ENCODE measurements at regions not wholly inside any gene's neighbourhood (a gene's known extent, or its start where the extent isn't known, plus 50 kb on each side); places are given as distances from the start of the nearest gene placed in this dataset.

DNA sequence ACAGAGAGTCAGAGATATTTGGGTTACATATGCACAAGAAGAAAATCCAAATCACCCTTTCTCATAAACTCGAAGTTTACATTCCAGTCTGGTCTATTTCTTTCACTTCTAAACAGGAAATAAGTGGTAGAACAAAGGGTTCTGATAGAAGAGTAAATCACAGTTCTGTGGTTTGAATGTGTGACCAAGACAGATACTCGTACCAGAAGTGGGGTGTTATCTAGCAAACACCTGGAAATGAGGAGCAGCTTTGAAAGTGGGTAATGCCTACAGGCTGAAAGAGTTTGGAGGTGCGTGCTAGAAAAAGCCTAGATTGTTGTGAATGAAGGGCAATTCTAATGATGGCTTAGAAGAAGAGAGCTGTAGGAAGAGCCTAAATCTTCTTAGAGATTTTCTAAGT, 74.7 kb downstream of the FH start:
- no peak for TF ChIP-seq POLR2A (IDR thresholded peaks at IDR 0.05)
- TF ChIP-seq, protein P1, sequence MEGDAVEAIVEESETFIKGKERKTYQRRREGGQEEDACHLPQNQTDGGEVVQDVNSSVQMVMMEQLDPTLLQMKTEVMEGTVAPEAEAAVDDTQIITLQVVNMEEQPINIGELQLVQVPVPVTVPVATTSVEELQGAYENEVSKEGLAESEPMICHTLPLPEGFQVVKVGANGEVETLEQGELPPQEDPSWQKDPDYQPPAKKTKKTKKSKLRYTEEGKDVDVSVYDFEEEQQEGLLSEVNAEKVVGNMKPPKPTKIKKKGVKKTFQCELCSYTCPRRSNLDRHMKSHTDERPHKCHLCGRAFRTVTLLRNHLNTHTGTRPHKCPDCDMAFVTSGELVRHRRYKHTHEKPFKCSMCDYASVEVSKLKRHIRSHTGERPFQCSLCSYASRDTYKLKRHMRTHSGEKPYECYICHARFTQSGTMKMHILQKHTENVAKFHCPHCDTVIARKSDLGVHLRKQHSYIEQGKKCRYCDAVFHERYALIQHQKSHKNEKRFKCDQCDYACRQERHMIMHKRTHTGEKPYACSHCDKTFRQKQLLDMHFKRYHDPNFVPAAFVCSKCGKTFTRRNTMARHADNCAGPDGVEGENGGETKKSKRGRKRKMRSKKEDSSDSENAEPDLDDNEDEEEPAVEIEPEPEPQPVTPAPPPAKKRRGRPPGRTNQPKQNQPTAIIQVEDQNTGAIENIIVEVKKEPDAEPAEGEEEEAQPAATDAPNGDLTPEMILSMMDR (IDR thresholded peaks at IDR 0.05) = no peak
